ENCODE measurements at regions not wholly inside any gene's neighbourhood (a gene's known extent, or its start where the extent isn't known, plus 50 kb on each side); places are given as distances from the start of the nearest gene placed in this dataset.

GRCh38 chr13:108104736-108105135 lies 110.6 kb downstream of the LIG4 start:
- TF ChIP-seq CTCF (IDR thresholded peaks at IDR 0.05; ENCODE audit: insufficient read depth, low read length, poor library complexity, severe bottlenecking) (no peak), EZH2phosphoT487 (conservative IDR thresholded peaks at IDR 0.05; ENCODE audit: low read length) (no peak)

Measured in SU-DHL-6 (cell line).